Esophagus (tissue), 2 donors: ENCODE measurements at regions not wholly inside any gene's neighbourhood (a gene's known extent, or its start where the extent isn't known, plus 50 kb on each side); places are given as distances from the start of the nearest gene placed in this dataset.

Source experiments
- H3K27ac ChIP-seq, 2 donors: one replicate each; pipeline ENCODE4 v1.5.1; 2013; ENCODE audit warnings: low read depth in 2 of 2, mild to moderate bottlenecking in 2 of 2, inconsistent platforms in 1 of 2, low read length in 1 of 2, moderate library complexity in 1 of 2
- H3K27me3 ChIP-seq, 2 donors: one replicate each; pipeline ENCODE4 v1.6.1; 2013; ENCODE audit warnings: low read length in 2 of 2, control low read depth in 1 of 2, mild to moderate bottlenecking in 1 of 2; ENCODE audit not compliant: insufficient read depth in 2 of 2, control insufficient read depth in 1 of 2
- H3K36me3 ChIP-seq, 2 donors: one replicate each; pipeline ENCODE4 v1.6.1; 2013; ENCODE audit warnings: low read length in 1 of 2; ENCODE audit not compliant: control insufficient read depth in 2 of 2, insufficient read depth in 2 of 2
- H3K4me1 ChIP-seq, 2 donors: one replicate each; pipeline ENCODE4 v1.6.1; 2013; ENCODE audit warnings: low read length in 1 of 2; ENCODE audit not compliant: control insufficient read depth in 2 of 2, insufficient read depth in 2 of 2
- H3K4me3 ChIP-seq, 2 donors: one replicate each; pipeline ENCODE4 v1.5.1; 2013; ENCODE audit warnings: low read length in 2 of 2, mild to moderate bottlenecking in 2 of 2, low read depth in 1 of 2, moderate library complexity in 1 of 2
- H3K9me3 ChIP-seq, 2 donors: one replicate each; pipeline ENCODE4 v1.6.1; 2013; ENCODE audit warnings: mild to moderate bottlenecking in 2 of 2, low read depth in 1 of 2, low read length in 1 of 2, moderate library complexity in 1 of 2; ENCODE audit not compliant: control insufficient read depth in 2 of 2, insufficient read depth in 1 of 2
- WGBS, 2 donors: extraction: QIAGEN DNeasy Blood & Tissue Kit; methylation state at CpG; one replicate each; pipeline ENCODE4 v1.1.7; 2013; 5-methylcytosine and 5-hydroxymethylcytosine counted together
- donor health status: healthy with polysubstance abuse.
- donor health status: Bipolar disorder and iron deficiency.

GRCh38 chr2:15881676-15882075 is 58.7 kb upstream of the MYCN start:
- no peak overlapping the region for H3K4me3 ChIP-seq
- H3K27me3 ChIP-seq, result no peaks in the 10 kb centered on the region
- no peaks in the 10 kb centered on the region for H3K4me1 ChIP-seq
- H3K27ac ChIP-seq, result no peak overlapping the region
- 84 to 86% methylated on average over 2 of the region's 2 CpGs for WGBS, 2 donors
- H3K9me3 ChIP-seq, result no peaks in the 10 kb centered on the region
- no peaks in the 10 kb centered on the region for H3K36me3 ChIP-seq

- Histone ChIP-seq H3K27ac (no peak overlapping the region), H3K36me3 (no peaks in the 10 kb centered on the region), H3K4me1 (no peaks in the 10 kb centered on the region), H3K4me3 (no peak overlapping the region), H3K27me3 (no peaks in the 10 kb centered on the region), H3K9me3 (no peaks in the 10 kb centered on the region)
- WGBS, 2 donors, result 90 to 91% methylated on average over 5 of the region's 5 CpGs
These were observed 57.4 kb upstream of the MYCN start for GRCh38 chr2:15882761-15883497.

- H3K9me3 ChIP-seq, result no peaks in the 10 kb centered on the region
- no peaks in the 10 kb centered on the region for H3K27me3 ChIP-seq
- 82 to 91% methylated on average over 2 of the region's 2 CpGs for WGBS, 2 donors
- H3K4me3 ChIP-seq, result no peak overlapping the region
- no peaks in the 10 kb centered on the region for H3K36me3 ChIP-seq
- no peak overlapping the region for H3K27ac ChIP-seq
- peaks cover 0 to 1% of the 10 kb centered on the region in 2 donors for H3K4me1 ChIP-seq
These were observed 56.7 kb upstream of the MYCN start for GRCh38 chr2:15883684-15884083.

GRCh38 chr2:15884790-15885189 is 55.6 kb upstream of the MYCN start:
- Histone ChIP-seq H3K36me3 (peaks cover 0 to 3% of the 10 kb centered on the region in 2 donors), H3K27me3 (no peaks in the 10 kb centered on the region), H3K27ac (no peak overlapping the region), H3K4me3 (no peak overlapping the region), H3K4me1 (peaks cover 0 to 5% of the 10 kb centered on the region in 2 donors), H3K9me3 (no peaks in the 10 kb centered on the region)
- WGBS, 2 donors, result 92 to 99% methylated on average over 2 of the region's 2 CpGs

GRCh38 chr2:15886231-15886630 is 54.1 kb upstream of the MYCN start:
- Histone ChIP-seq H3K36me3 (peaks cover 0 to 3% of the 10 kb centered on the region in 2 donors), H3K4me3 (no peak overlapping the region), H3K27me3 (no peaks in the 10 kb centered on the region), H3K27ac (no peak overlapping the region), H3K4me1 (peaks cover 0 to 6% of the 10 kb centered on the region in 2 donors), H3K9me3 (no peaks in the 10 kb centered on the region)
- 87 to 90% methylated on average over 6 of the region's 6 CpGs for WGBS, 2 donors

GRCh38 chr2:15889442-15890123 is 50.8 kb upstream of the MYCN start:
- 50 to 58% methylated on average over 15 of the region's 15 CpGs for WGBS, 2 donors
- peaks cover 0 to 11% of the 10 kb centered on the region in 2 donors for H3K4me1 ChIP-seq
- peaks cover 0 to 3% of the 10 kb centered on the region in 2 donors for H3K36me3 ChIP-seq
- H3K4me3 ChIP-seq, result no peak overlapping the region
- H3K27me3 ChIP-seq, result no peaks in the 10 kb centered on the region
- H3K9me3 ChIP-seq, result no peaks in the 10 kb centered on the region
- H3K27ac ChIP-seq, result no peak overlapping the region

GRCh38 chr2:15890124-15890754 is 50.1 kb upstream of the MYCN start:
- no peak overlapping the region for H3K27ac ChIP-seq
- no peak overlapping the region for H3K4me3 ChIP-seq
- H3K27me3 ChIP-seq, result no peaks in the 10 kb centered on the region
- H3K36me3 ChIP-seq, result peaks cover 0 to 3% of the 10 kb centered on the region in 2 donors
- no peaks in the 10 kb centered on the region for H3K9me3 ChIP-seq
- WGBS, 2 donors, result 78 to 81% methylated on average over 18 of the region's 18 CpGs
- peaks cover 0 to 11% of the 10 kb centered on the region in 2 donors for H3K4me1 ChIP-seq
